CD4-positive, alpha-beta memory T cell (primary cell): ENCODE measurements at regions not wholly inside any gene's neighbourhood (a gene's known extent, or its start where the extent isn't known, plus 50 kb on each side); places are given as distances from the start of the nearest gene placed in this dataset.

Experiments used
- CTCF ChIA-PET: fragments of 350-600 bp; sonication (Branson Sonifier 250); formaldehyde crosslinking; loops from one replicate; lab custom pipeline; 2021; ENCODE audit warnings: inconsistent platforms; ENCODE audit not compliant: partially characterized antibody; lab: Charles Lee
- POLR2A ChIA-PET: fragments of 350-600 bp; sonication (Branson Sonifier 250); formaldehyde crosslinking; loops from one replicate; lab custom pipeline; 2021; ENCODE audit not compliant: partially characterized antibody; lab: Charles Lee
- DNase-seq, 5 donors: peaks; one replicate each; pipeline versions ENCODE4 v3.0.0 to v3.0.0-alpha.2; 2020 to 2022; ENCODE audit warnings: mixed read lengths in 1 of 5
- H3K27ac ChIP-seq: one replicate; pipeline ENCODE4 v1.7.0; 2013; ENCODE audit warnings: low read depth, low read length
- H3K27me3 ChIP-seq: 2 replicates; pipeline ENCODE4 v1.7.0; 2013; ENCODE audit warnings: mild to moderate bottlenecking, low read length, moderate library complexity; ENCODE audit not compliant: insufficient read depth
- H3K36me3 ChIP-seq: 2 replicates; pipeline ENCODE4 v1.7.0; 2013; ENCODE audit warnings: mild to moderate bottlenecking, low read length, moderate library complexity; ENCODE audit not compliant: insufficient read depth
- H3K4me1 ChIP-seq: 2 replicates; pipeline ENCODE4 v1.7.0; 2013; ENCODE audit warnings: mild to moderate bottlenecking, low read length, moderate library complexity; ENCODE audit not compliant: insufficient read depth
- H3K4me3 ChIP-seq, 2 donors: one replicate each; pipeline ENCODE4 v1.7.0; 2013; ENCODE audit warnings: low read length in 2 of 2, mild to moderate bottlenecking in 1 of 2
- H3K9me3 ChIP-seq, 2 donors: one replicate each; pipeline ENCODE4 v1.7.0; 2013; ENCODE audit warnings: low read length in 2 of 2, control low read depth in 1 of 2; ENCODE audit not compliant: control insufficient read depth in 1 of 2
- H3K27ac Mint-ChIP-seq, 7 donors: one replicate each; pipeline ENCODE4 v1.8.0; 2020 to 2021; ENCODE audit warnings: mixed read lengths in 7 of 7, mild to moderate bottlenecking in 6 of 7, inconsistent platforms in 3 of 7, moderate library complexity in 3 of 7
- H3K27me3 Mint-ChIP-seq, 2 donors: one replicate each; pipeline ENCODE4 v1.8.0; 2020 to 2021; ENCODE audit warnings: mixed read lengths in 2 of 2
- H3K36me3 Mint-ChIP-seq, 2 donors: one replicate each; pipeline ENCODE4 v1.8.0; 2020 to 2021; ENCODE audit warnings: mixed read lengths in 2 of 2, inconsistent platforms in 1 of 2, mild to moderate bottlenecking in 1 of 2
- H3K4me1 Mint-ChIP-seq, 4 donors: one replicate each; pipeline ENCODE4 v1.8.0; 2020 to 2021; ENCODE audit warnings: mixed read lengths in 4 of 4, mild to moderate bottlenecking in 1 of 4
- H3K4me3 Mint-ChIP-seq, 8 donors: one replicate each; pipeline ENCODE4 v1.8.0; 2020 to 2021; ENCODE audit warnings: mixed read lengths in 8 of 8, mild to moderate bottlenecking in 7 of 8, moderate library complexity in 6 of 8, inconsistent platforms in 3 of 8
- H3K9me3 Mint-ChIP-seq, 8 donors: one replicate each; pipeline ENCODE4 v1.8.0; 2020 to 2021; ENCODE audit warnings: mixed read lengths in 8 of 8, mild to moderate bottlenecking in 5 of 8, inconsistent platforms in 3 of 8, moderate library complexity in 1 of 8
- intact Hi-C: fragments of 100-400 bp; cut with micrococcal nuclease; formaldehyde crosslinking; loops from one replicate; pipeline ENCODE4 v1.15.1; 2023

- Mint-ChIP-seq H3K27ac (no peak overlapping the region), H3K9me3 (peaks cover 2 to 28% (median 6%) of the 10 kb centered on the region in 8 donors), H3K36me3 (peaks cover 0 to 7% of the 10 kb centered on the region in 2 donors), H3K27me3 (no peaks in the 10 kb centered on the region), H3K4me3 (no peak overlapping the region), H3K4me1 (no peaks in the 10 kb centered on the region)
- H3K9me3 ChIP-seq = no peaks in the 10 kb centered on the region
- POLR2A ChIA-PET = no interaction called here
- no peak overlapping the region for H3K27ac ChIP-seq
- H3K27me3 ChIP-seq = no peaks in the 10 kb centered on the region
- intact Hi-C loops = no loop called here
- no peaks in the 10 kb centered on the region for H3K4me1 ChIP-seq
- no peak for DNase-seq
- H3K4me3 ChIP-seq = no peak overlapping the region
- H3K36me3 ChIP-seq = no peaks in the 10 kb centered on the region
- CTCF ChIA-PET = no interaction called here
Observed at GRCh38 chr16:72552654-72553053, 380.7 kb upstream of the PMFBP1 start.

- Histone ChIP-seq H3K27ac (no peak overlapping the region), H3K9me3 (no peaks in the 10 kb centered on the region), H3K27me3 (no peaks in the 10 kb centered on the region), H3K36me3 (no peaks in the 10 kb centered on the region), H3K4me1 (no peaks in the 10 kb centered on the region), H3K4me3 (no peak overlapping the region)
- Mint-ChIP-seq H3K27ac (no peak overlapping the region), H3K4me3 (no peak overlapping the region), H3K27me3 (no peaks in the 10 kb centered on the region), H3K36me3 (peaks cover 0 to 7% of the 10 kb centered on the region in 2 donors), H3K4me1 (no peaks in the 10 kb centered on the region), H3K9me3 (peaks cover 2 to 32% (median 9%) of the 10 kb centered on the region in 8 donors)
- POLR2A ChIA-PET = no interaction called here
- DNase-seq = no peak
- intact Hi-C loops = no loop called here
- CTCF ChIA-PET = no interaction called here
Observed at GRCh38 chr16:72551649-72552048, 379.7 kb upstream of the PMFBP1 start.

- no peaks in the 10 kb centered on the region for H3K4me1 ChIP-seq
- no peak overlapping the region for H3K27ac ChIP-seq
- H3K27ac Mint-ChIP-seq = no peak overlapping the region
- ChIA-PET POLR2A (no interaction called here), CTCF (no interaction called here)
- no peaks in the 10 kb centered on the region for H3K4me1 Mint-ChIP-seq
- DNase-seq = no peak
- H3K9me3 Mint-ChIP-seq = peaks cover 2 to 32% (median 11%) of the 10 kb centered on the region in 8 donors
- no peak overlapping the region for H3K4me3 ChIP-seq
- intact Hi-C loops = no loop called here
- H3K36me3 Mint-ChIP-seq = peaks cover 0 to 7% of the 10 kb centered on the region in 2 donors
- H3K4me3 Mint-ChIP-seq = no peak overlapping the region
- H3K9me3 ChIP-seq = no peaks in the 10 kb centered on the region
- H3K27me3 ChIP-seq = no peaks in the 10 kb centered on the region
- no peaks in the 10 kb centered on the region for H3K27me3 Mint-ChIP-seq
- H3K36me3 ChIP-seq = no peaks in the 10 kb centered on the region
Observed at GRCh38 chr16:72549878-72550277, 377.9 kb upstream of the PMFBP1 start.

- ChIA-PET POLR2A (no interaction called here), CTCF (no interaction called here)
- Histone ChIP-seq H3K4me1 (no peaks in the 10 kb centered on the region), H3K27me3 (no peaks in the 10 kb centered on the region), H3K4me3 (no peak overlapping the region), H3K27ac (no peak overlapping the region), H3K36me3 (no peaks in the 10 kb centered on the region), H3K9me3 (no peaks in the 10 kb centered on the region)
- Mint-ChIP-seq H3K4me1 (no peaks in the 10 kb centered on the region), H3K27me3 (no peaks in the 10 kb centered on the region), H3K36me3 (no peaks in the 10 kb centered on the region), H3K27ac (no peak overlapping the region), H3K4me3 (no peak overlapping the region), H3K9me3 (peaks cover 0 to 6% (median 1%) of the 10 kb centered on the region in 8 donors)
- no peak for DNase-seq
- intact Hi-C loops = no loop called here
Observed at GRCh38 chr16:72542102-72542501, 370.1 kb upstream of the PMFBP1 start.

DNA sequence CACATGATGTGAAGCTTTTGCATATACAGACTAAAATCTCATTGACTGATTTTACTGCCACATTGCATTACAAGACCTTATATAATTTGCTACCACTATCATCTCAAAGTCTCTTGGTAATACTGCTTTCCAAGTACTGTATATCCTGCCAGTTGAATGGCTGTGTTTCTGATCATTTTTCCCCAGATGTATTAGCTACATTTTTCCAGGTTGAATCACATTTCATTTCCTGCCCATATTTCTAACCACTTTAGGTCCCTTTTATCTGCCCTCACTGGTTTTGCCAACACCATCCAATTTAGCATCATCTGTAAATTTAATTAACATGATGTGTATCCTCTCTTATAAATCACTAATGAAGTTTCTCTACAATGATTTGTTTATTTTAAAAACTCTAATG is 365.7 kb upstream of the PMFBP1 start:
- Mint-ChIP-seq H3K27me3 (no peaks in the 10 kb centered on the region), H3K4me3 (no peak overlapping the region), H3K4me1 (no peaks in the 10 kb centered on the region), H3K9me3 (peaks cover 0 to 2% (median 0%) of the 10 kb centered on the region in 8 donors), H3K27ac (no peak overlapping the region), H3K36me3 (no peaks in the 10 kb centered on the region)
- Histone ChIP-seq H3K36me3 (no peaks in the 10 kb centered on the region), H3K27me3 (no peaks in the 10 kb centered on the region), H3K4me3 (no peak overlapping the region), H3K27ac (no peak overlapping the region), H3K4me1 (no peaks in the 10 kb centered on the region), H3K9me3 (no peaks in the 10 kb centered on the region)
- CTCF ChIA-PET = no interaction called here
- intact Hi-C loops = no loop called here
- no peak for DNase-seq
- POLR2A ChIA-PET = no interaction called here

GRCh38 chr16:72536723-72537435 is 364.9 kb upstream of the PMFBP1 start:
- H3K9me3 Mint-ChIP-seq = peaks cover 0 to 5% (median 1%) of the 10 kb centered on the region in 8 donors
- no peaks in the 10 kb centered on the region for H3K4me1 Mint-ChIP-seq
- no peak for DNase-seq
- no peaks in the 10 kb centered on the region for H3K27me3 Mint-ChIP-seq
- no peaks in the 10 kb centered on the region for H3K36me3 Mint-ChIP-seq
- Histone ChIP-seq H3K27me3 (no peaks in the 10 kb centered on the region), H3K9me3 (no peaks in the 10 kb centered on the region), H3K4me3 (no peak overlapping the region), H3K4me1 (no peaks in the 10 kb centered on the region), H3K36me3 (no peaks in the 10 kb centered on the region), H3K27ac (no peak overlapping the region)
- H3K4me3 Mint-ChIP-seq = no peak overlapping the region
- CTCF ChIA-PET = no interaction called here
- POLR2A ChIA-PET = no interaction called here
- no peak overlapping the region for H3K27ac Mint-ChIP-seq
- intact Hi-C loops = no loop called here

GRCh38 chr16:72532906-72533410 is 361.0 kb upstream of the PMFBP1 start:
- Mint-ChIP-seq H3K27ac (no peak overlapping the region), H3K27me3 (no peaks in the 10 kb centered on the region), H3K4me1 (no peaks in the 10 kb centered on the region), H3K4me3 (no peak overlapping the region), H3K36me3 (peaks cover 0 to 2% of the 10 kb centered on the region in 2 donors), H3K9me3 (peaks cover 0 to 15% (median 8%) of the 10 kb centered on the region in 8 donors)
- ChIA-PET POLR2A (no interaction called here), CTCF (no interaction called here)
- Histone ChIP-seq H3K27me3 (no peaks in the 10 kb centered on the region), H3K36me3 (no peaks in the 10 kb centered on the region), H3K9me3 (no peaks in the 10 kb centered on the region), H3K4me3 (no peak overlapping the region), H3K27ac (no peak overlapping the region), H3K4me1 (no peaks in the 10 kb centered on the region)
- intact Hi-C loops = no loop called here
- DNase-seq = no peak
